ENCODE measurements at regions not wholly inside any gene's neighbourhood (a gene's known extent, or its start where the extent isn't known, plus 50 kb on each side); places are given as distances from the start of the nearest gene placed in this dataset.

GRCh38 chr19:29293292-29293691 is 80.3 kb upstream of the UQCRFS1 start:
- H3K9me3 ChIP-seq (ENCODE audit: control insufficient read depth in 1 of 2, insufficient read depth in 1 of 2, low read depth in 1 of 2, low read length in 2 of 2) = no peaks in the 10 kb centered on the region
- H3K4me1 ChIP-seq (ENCODE audit: control insufficient read depth in 1 of 2, insufficient read depth in 2 of 2, low read length in 2 of 2) = no peaks in the 10 kb centered on the region
- ChIA-PET POLR2A (no interaction called here), CTCF (interaction anchor here (1.5 kb wide), 1 partner anchor 30 kb away, joined by 4 read pairs; no protein-coding TSS in a partner anchor), RAD21 (ENCODE audit: low non-redundant PET in 1 of 2, low total read pairs in 2 of 2, uncharacterized antibody in 2 of 2, unreplicated experiment in 2 of 2) (no interaction called here)
- TF ChIP-seq CBX3 (IDR thresholded peaks at IDR 0.05; ENCODE audit: low read depth) (no peak), YY1 (IDR thresholded peaks at IDR 0.05; ENCODE audit: extremely low read depth, insufficient replicate concordance, low read depth, low read length) (no peak), ZBTB33 (IDR thresholded peaks at IDR 0.05; ENCODE audit: extremely low read depth, insufficient replicate concordance, low read length) (no peak), ATF3 (IDR thresholded peaks at IDR 0.05) (no peak), EZH2 (IDR thresholded peaks at IDR 0.05) (no peak)
- no peak overlapping the region for H3K4me2 ChIP-seq (ENCODE audit: low read length)
- intact Hi-C loops (cut with micrococcal nuclease) = no loop called here
- H3K9me2 ChIP-seq (ENCODE audit: insufficient read depth) = no peaks in the 10 kb centered on the region
- H3K27ac ChIP-seq (ENCODE audit: low read depth, low read length) = no peak overlapping the region
- no peaks in the 10 kb centered on the region for H3K36me3 ChIP-seq (ENCODE audit: control insufficient read depth in 1 of 2, insufficient read depth in 2 of 2, low read length in 2 of 2)
- no peak overlapping the region for H3K4me3 ChIP-seq (replicated peaks in 1 of 2; ENCODE audit: low read depth in 1 of 2, low read length in 2 of 2)
- ATAC-seq (no peak), DNase-seq (ENCODE audit: low read depth, low spot score) (no peak)
- no peak overlapping the region for H2AFZ ChIP-seq (ENCODE audit: low read depth, low read length, poor library complexity, severe bottlenecking)
- no peaks in the 10 kb centered on the region for H3K79me2 ChIP-seq (ENCODE audit: insufficient read depth, low read length)
- BruUV-seq (replicated peaks) = no TSS peak
- H4K20me1 ChIP-seq (ENCODE audit: insufficient read depth) = no peaks in the 10 kb centered on the region
- no peak overlapping the region for H3K9ac ChIP-seq (ENCODE audit: low read length)
- H3K27me3 ChIP-seq (ENCODE audit: insufficient read depth, low read length) = peaks cover 18% of the 10 kb centered on the region; the same call in 1 of the 2 replicates

GRCh38 chr19:29293736-29294342 is 80.9 kb upstream of the UQCRFS1 start:
- H3K9me2 ChIP-seq (ENCODE audit: insufficient read depth) = no peaks in the 10 kb centered on the region
- no peak overlapping the region for H3K4me2 ChIP-seq (ENCODE audit: low read length)
- H2AFZ ChIP-seq (ENCODE audit: low read depth, low read length, poor library complexity, severe bottlenecking) = no peak overlapping the region
- H3K27me3 ChIP-seq (ENCODE audit: insufficient read depth, low read length) = peaks cover 19% of the 10 kb centered on the region; the same call in 1 of the 2 replicates
- ATAC-seq (no peak), DNase-seq (ENCODE audit: low read depth, low spot score) (no peak)
- intact Hi-C loops (cut with micrococcal nuclease) = no loop called here
- no peak overlapping the region for H3K4me3 ChIP-seq (replicated peaks in 1 of 2; ENCODE audit: low read depth in 1 of 2, low read length in 2 of 2)
- ChIA-PET POLR2A (no interaction called here), RAD21 (ENCODE audit: low non-redundant PET in 1 of 2, low total read pairs in 2 of 2, uncharacterized antibody in 2 of 2, unreplicated experiment in 2 of 2) (no interaction called here), CTCF (interaction anchor here (1.5 kb wide), 1 partner anchor 30 kb away, joined by 4 read pairs; no protein-coding TSS in a partner anchor)
- H3K27ac ChIP-seq (ENCODE audit: low read depth, low read length) = no peak overlapping the region
- H3K9ac ChIP-seq (ENCODE audit: low read length) = no peak overlapping the region
- H3K79me2 ChIP-seq (ENCODE audit: insufficient read depth, low read length) = no peaks in the 10 kb centered on the region
- TF ChIP-seq ZBTB33 (IDR thresholded peaks at IDR 0.05; ENCODE audit: extremely low read depth, insufficient replicate concordance, low read length) (no peak), SRF (IDR thresholded peaks at IDR 0.05; ENCODE audit: low read depth) (no peak), ELF1 (IDR thresholded peaks at IDR 0.05; ENCODE audit: borderline replicate concordance, low read depth) (no peak), POLR2A (IDR thresholded peaks at IDR 0.05; ENCODE audit: borderline replicate concordance, extremely low read depth, insufficient read depth, insufficient read length) (no peak), REST (IDR thresholded peaks at IDR 0.05; ENCODE audit: low read depth) (no peak), ZFX (IDR thresholded peaks at IDR 0.05) (no peak)
- H3K9me3 ChIP-seq (ENCODE audit: control insufficient read depth in 1 of 2, insufficient read depth in 1 of 2, low read depth in 1 of 2, low read length in 2 of 2) = no peaks in the 10 kb centered on the region
- no peaks in the 10 kb centered on the region for H3K4me1 ChIP-seq (ENCODE audit: control insufficient read depth in 1 of 2, insufficient read depth in 2 of 2, low read length in 2 of 2)
- H4K20me1 ChIP-seq (ENCODE audit: insufficient read depth) = no peaks in the 10 kb centered on the region
- no peaks in the 10 kb centered on the region for H3K36me3 ChIP-seq (ENCODE audit: control insufficient read depth in 1 of 2, insufficient read depth in 2 of 2, low read length in 2 of 2)
- no TSS peak for BruUV-seq (replicated peaks)
